K562 (cell line): ENCODE measurements at regions not wholly inside any gene's neighbourhood (a gene's known extent, or its start where the extent isn't known, plus 50 kb on each side); places are given as distances from the start of the nearest gene placed in this dataset.

Experiments used
- CBX3 ChIP-seq, 2 experiments: IDR thresholded peaks; 1 replicate in 1 of 2; 2 replicates in 1 of 2; pipeline ENCODE4 v1.6.1; 2012; ENCODE audit warnings: inconsistent platforms in 2 of 2, low read length in 2 of 2, borderline replicate concordance in 1 of 2, control low read depth in 1 of 2
- CBX8 ChIP-seq: fragments of 200-600 bp; sonication (generic); IDR thresholded peaks from 2 replicates; pipeline ENCODE4 v1.6.1; 2012; ENCODE audit warnings: borderline replicate concordance, mixed run types, low read depth, mild to moderate bottlenecking, moderate library complexity, mixed read lengths, low read length, control low read depth, inconsistent platforms; ENCODE audit not compliant: poor library complexity, severe bottlenecking; ENCODE audit errors: extremely low read depth
- CCAR2 ChIP-seq: fragments of 200-400 bp; formaldehyde crosslinking; IDR thresholded peaks from 2 replicates; pipeline ENCODE4 v1.6.1; 2017; ENCODE audit warnings: mild to moderate bottlenecking, low read depth, low read length
- CTCF ChIP-seq, 3 experiments: IDR thresholded peaks in 2 of 3; conservative IDR thresholded peaks in 1 of 3; 2 replicates each; pipeline ENCODE4 v1.5.1; 2011 to 2012; ENCODE audit warnings: low read length in 3 of 3, mild to moderate bottlenecking in 3 of 3, control low read depth in 2 of 3, improper control_type of control experiment in 1 of 3, inconsistent platforms in 1 of 3, low read depth in 1 of 3, mixed read lengths in 1 of 3, moderate library complexity in 1 of 3; ENCODE audit not compliant: insufficient read depth in 2 of 3
- NR2C2 ChIP-seq, 2 experiments: fragments of 200-800 bp in 1 of 2; sonication (Bioruptor generic) in 1 of 2; sonication (generic) in 1 of 2; formaldehyde crosslinking in 1 of 2; IDR thresholded peaks; 2 replicates each; pipeline versions ENCODE4 v1.6.1 to v1.8.0; 2016 to 2022; ENCODE audit warnings: mild to moderate bottlenecking in 1 of 2, missing compliant biosample characterization in 1 of 2, missing genetic modification characterization in 1 of 2, missing genetic modification reagents in 1 of 2
- POLR2A ChIP-seq: fragments of 450-650 bp; conservative IDR thresholded peaks from 2 replicates; pipeline ENCODE4 v1.6.1; 2016
- TAF15 ChIP-seq: fragments of 200-400 bp; formaldehyde crosslinking; IDR thresholded peaks from 2 replicates; pipeline ENCODE4 v1.6.1; 2017; ENCODE audit warnings: mild to moderate bottlenecking, low read depth, low read length, moderate library complexity
- TCF7L2 ChIP-seq: fragments of 150-350 bp; IDR thresholded peaks from 2 replicates; pipeline ENCODE4 v1.6.1; 2016; ENCODE audit warnings: low read depth, mild to moderate bottlenecking, low read length, moderate library complexity
- ZBTB7A ChIP-seq: IDR thresholded peaks from 2 replicates; pipeline ENCODE4 v1.6.1; 2011; ENCODE audit warnings: low read depth, mild to moderate bottlenecking, low read length, moderate library complexity, borderline replicate concordance; ENCODE audit not compliant: control insufficient read depth
- ZFP36 ChIP-seq: fragments of 150-350 bp; IDR thresholded peaks from 2 replicates; pipeline ENCODE4 v1.6.1; 2018; ENCODE audit warnings: low read length, low read depth; ENCODE audit not compliant: partially characterized antibody
- TF ChIP-seq, protein P1 (sequence below), 3 experiments: fragments of 200-800 bp in 1 of 3; sonication (Bioruptor generic) in 1 of 3; sonication (generic) in 1 of 3; formaldehyde crosslinking in 1 of 3; IDR thresholded peaks; 2 replicates each; pipeline versions ENCODE4 v1.6.1 to v1.8.0; 2016 to 2022; ENCODE audit warnings: mild to moderate bottlenecking in 2 of 3, missing compliant biosample characterization in 2 of 3, missing genetic modification characterization in 2 of 3, missing genetic modification reagents in 1 of 3

GRCh38 chr5:39668980-39669379, 244.2 kb upstream of the DAB2 start:
- no peak for TF ChIP-seq CBX3 (IDR thresholded peaks at IDR 0.05; ENCODE audit: borderline replicate concordance in 1 of 2, low read length in 2 of 2)
- no peak for TF ChIP-seq TCF7L2
- TF ChIP-seq NR2C2 (CRISPR knock-in tag; IDR thresholded peaks at IDR 0.05), result no peak
- TF ChIP-seq NR2C2 (tag; IDR thresholded peaks at IDR 0.05), result no peak
- no peak for TF ChIP-seq CCAR2
- TF ChIP-seq ZBTB7A, result no peak
- TF ChIP-seq CTCF (IDR thresholded peaks at IDR 0.05 in 2 of 3, conservative IDR thresholded peaks at IDR 0.05 in 1 of 3; ENCODE audit: insufficient read depth in 2 of 3, low read depth in 1 of 3, low read length in 3 of 3), result no peak
- no peak for TF ChIP-seq TAF15
- no peak for TF ChIP-seq ZFP36
- TF ChIP-seq, protein P1, sequence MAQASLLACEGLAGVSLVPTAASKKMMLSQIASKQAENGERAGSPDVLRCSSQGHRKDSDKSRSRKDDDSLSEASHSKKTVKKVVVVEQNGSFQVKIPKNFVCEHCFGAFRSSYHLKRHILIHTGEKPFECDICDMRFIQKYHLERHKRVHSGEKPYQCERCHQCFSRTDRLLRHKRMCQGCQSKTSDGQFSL (CRISPR knock-in tag; IDR thresholded peaks at IDR 0.05), result no peak
- TF ChIP-seq, protein P1 (tag; IDR thresholded peaks at IDR 0.05), result no peak
- no peak for TF ChIP-seq POLR2A
- no peak for TF ChIP-seq CBX8
